IMR-90 (cell line): ENCODE measurements at regions not wholly inside any gene's neighbourhood (a gene's known extent, or its start where the extent isn't known, plus 50 kb on each side); places are given as distances from the start of the nearest gene placed in this dataset.

Experiments
- ATAC-seq: fragments of 200-7000 bp; cut with Tn5 transposase; 2 replicates; pipeline ENCODE4 v1.9.1; 2020; ENCODE audit warnings: low read depth, mild to moderate bottlenecking, moderate library complexity
- BruUV-seq: library from RNA; stranded (reverse); fragments of 400-500 nt; replicated peaks from 2 replicates; lab custom pipeline; 2021; lab: Mats Ljungman, UMichigan
- CTCF ChIA-PET: fragments of 300-600 bp; formaldehyde crosslinking; extraction: SDS; loops from one replicate; lab custom pipeline; 2021; ENCODE audit warnings: antibody characterized with exemption; lab: Yijun Ruan, JAX
- POLR2A ChIA-PET: fragments of 300-600 bp; sonication (Branson Sonifier 250); formaldehyde crosslinking; loops from one replicate; lab custom pipeline; 2022; ENCODE audit warnings: antibody characterized with exemption; ENCODE audit not compliant: unreplicated experiment; lab: Charles Lee
- DNase-seq: peaks from one replicate; pipeline ENCODE4 v3.0.0; 2013
- H2AFZ ChIP-seq: replicated peaks from 2 replicates; pipeline ENCODE3; 2013; ENCODE audit warnings: low read length, mild to moderate bottlenecking; ENCODE audit not compliant: poor library complexity
- H2AK5ac ChIP-seq: 2 replicates; pipeline ENCODE4 v1.6.1; 2013; ENCODE audit warnings: low read depth, low read length, inconsistent platforms
- H2AK9ac ChIP-seq: replicated peaks from 2 replicates; pipeline ENCODE3; 2013; ENCODE audit warnings: mild to moderate bottlenecking, low read depth, low read length, moderate library complexity; ENCODE audit not compliant: poor library complexity
- H2BK120ac ChIP-seq: 2 replicates; pipeline ENCODE4 v1.6.1; 2013; ENCODE audit warnings: low read depth, low read length, inconsistent platforms
- H2BK15ac ChIP-seq: 3 replicates; pipeline ENCODE4 v1.6.1; 2013; ENCODE audit warnings: low read depth, low read length, inconsistent platforms
- H2BK20ac ChIP-seq: 2 replicates; pipeline ENCODE4 v1.6.1; 2013; ENCODE audit warnings: low read depth, mild to moderate bottlenecking, inconsistent platforms, low read length, moderate library complexity
- H2BK5ac ChIP-seq: 2 replicates; pipeline ENCODE4 v1.6.1; 2013; ENCODE audit warnings: mild to moderate bottlenecking, low read depth, low read length, inconsistent platforms; ENCODE audit not compliant: poor library complexity, severe bottlenecking
- H3K14ac ChIP-seq: replicated peaks from 2 replicates; pipeline ENCODE4 v1.6.1; 2013; ENCODE audit warnings: low read depth, low read length, inconsistent platforms
- H3K18ac ChIP-seq: 2 replicates; pipeline ENCODE4 v1.6.1; 2013; ENCODE audit warnings: low read depth, low read length, control low read depth
- H3K23ac ChIP-seq: 2 replicates; pipeline ENCODE4 v1.6.1; 2013; ENCODE audit warnings: low read depth, low read length, inconsistent platforms
- H3K27ac ChIP-seq: 2 replicates; pipeline ENCODE4 v1.5.1; 2013; ENCODE audit warnings: mild to moderate bottlenecking, control low read depth, low read length; ENCODE audit not compliant: insufficient read depth
- H3K27me3 ChIP-seq: 2 replicates; pipeline ENCODE4 v1.6.1; 2013; ENCODE audit warnings: low read length; ENCODE audit not compliant: control insufficient read depth, insufficient read depth
- H3K36me3 ChIP-seq: 2 replicates; pipeline ENCODE4 v1.6.1; 2013; ENCODE audit warnings: low read length, mixed read lengths; ENCODE audit not compliant: control insufficient read depth, insufficient read depth
- H3K4ac ChIP-seq: 2 replicates; pipeline ENCODE4 v1.6.1; 2013; ENCODE audit warnings: low read depth, low read length, inconsistent platforms
- H3K4me1 ChIP-seq: 2 replicates; pipeline ENCODE4 v1.6.1; 2013; ENCODE audit warnings: low read length, mixed read lengths; ENCODE audit not compliant: control insufficient read depth, insufficient read depth
- H3K4me2 ChIP-seq: 2 replicates; pipeline ENCODE4 v1.6.1; 2013; ENCODE audit warnings: low read depth, mild to moderate bottlenecking, control low read depth, low read length, moderate library complexity
- H3K4me3 ChIP-seq: 2 replicates; pipeline ENCODE4 v1.5.1; 2013; ENCODE audit warnings: low read depth, mild to moderate bottlenecking, control low read depth, low read length, moderate library complexity; ENCODE audit not compliant: insufficient read depth
- H3K56ac ChIP-seq: 2 replicates; pipeline ENCODE4 v1.6.1; 2013; ENCODE audit warnings: low read length, inconsistent platforms; ENCODE audit not compliant: insufficient read depth; ENCODE audit errors: extremely low read depth
- H3K79me1 ChIP-seq, 2 experiments: 2 replicates each; pipeline ENCODE4 v1.6.1; 2013; ENCODE audit warnings: low read length in 2 of 2, inconsistent platforms in 1 of 2, low read depth in 1 of 2
- H3K9ac ChIP-seq: 2 replicates; pipeline ENCODE4 v1.6.1; 2013; ENCODE audit warnings: low read depth, low read length, control low read depth
- H3K9me1 ChIP-seq: 2 replicates; pipeline ENCODE4 v1.6.1; 2013; ENCODE audit warnings: low read length, inconsistent platforms; ENCODE audit not compliant: insufficient read depth
- H3K9me3 ChIP-seq: 2 replicates; pipeline ENCODE4 v1.6.1; 2013; ENCODE audit warnings: low read length; ENCODE audit not compliant: control insufficient read depth, insufficient read depth
- H4K20me1 ChIP-seq: 2 replicates; pipeline ENCODE4 v1.6.1; 2013; ENCODE audit warnings: low read length, inconsistent platforms; ENCODE audit not compliant: insufficient read depth
- H4K5ac ChIP-seq: 2 replicates; pipeline ENCODE4 v1.6.1; 2013; ENCODE audit warnings: mild to moderate bottlenecking, low read depth, low read length, control low read depth
- H4K8ac ChIP-seq, 2 experiments: 2 replicates each; pipeline ENCODE4 v1.6.1; 2013; ENCODE audit warnings: low read depth in 2 of 2, low read length in 2 of 2, control low read depth in 1 of 2, inconsistent platforms in 1 of 2
- H4K91ac ChIP-seq: 2 replicates; pipeline ENCODE4 v1.6.1; 2013; ENCODE audit warnings: low read depth, low read length, inconsistent platforms; ENCODE audit not compliant: insufficient read depth
- BHLHE40 ChIP-seq: fragments of 150-350 bp; IDR thresholded peaks from 2 replicates; pipeline ENCODE4 v1.6.1; 2016; ENCODE audit warnings: mild to moderate bottlenecking, low read depth, low read length
- CEBPB ChIP-seq: IDR thresholded peaks from 2 replicates; pipeline ENCODE4 v1.6.1; 2012; ENCODE audit warnings: low read depth, low read length, improper control_type of control experiment
- MAFK ChIP-seq: IDR thresholded peaks from 2 replicates; pipeline ENCODE4 v1.6.1; 2012; ENCODE audit warnings: low read depth, low read length, improper control_type of control experiment
- MXI1 ChIP-seq: IDR thresholded peaks from 2 replicates; pipeline ENCODE4 v1.6.1; 2012; ENCODE audit warnings: low read depth, mild to moderate bottlenecking, low read length, moderate library complexity, borderline replicate concordance
- NFE2L2 ChIP-seq: fragments of 150-350 bp; IDR thresholded peaks from 2 replicates; pipeline ENCODE4 v1.6.1; 2016; ENCODE audit warnings: low read depth, mild to moderate bottlenecking, low read length
- RAD21 ChIP-seq: IDR thresholded peaks from 2 replicates; pipeline ENCODE4 v1.6.1; 2012; ENCODE audit warnings: low read length, improper control_type of control experiment
- SMC3 ChIP-seq: fragments of 150-350 bp; IDR thresholded peaks from 2 replicates; pipeline ENCODE4 v1.6.1; 2016; ENCODE audit warnings: low read depth, mild to moderate bottlenecking, antibody characterized with exemption, low read length, moderate library complexity
- WGBS, 2 experiments: methylation state at CpG; one replicate each; pipeline versions ENCODE4 v1.1.5 to v1.1.7; 2013; ENCODE audit warnings: missing lambda C conversion rate in 2 of 2; ENCODE audit not compliant: insufficient read length in 1 of 2; ENCODE audit errors: extremely low coverage in 2 of 2; 5-methylcytosine and 5-hydroxymethylcytosine counted together
- dilution Hi-C: fragments of 300-500 bp; cut with HindIII; formaldehyde crosslinking; loops from one replicate; pipeline ENCODE4 v1.14.3; 2018; ENCODE audit warnings: low sequenced_read_pairs; ENCODE audit not compliant: unreplicated experiment
- in situ Hi-C: fragments of 300-500 bp; cut with MboI; formaldehyde crosslinking; loops from 3 replicates; pipeline ENCODE4 v1.14.3; 2019; ENCODE audit warnings: low sequenced_read_pairs, inconsistent platforms, mixed read lengths
- intact Hi-C: fragments of 100-400 bp; cut with micrococcal nuclease; formaldehyde crosslinking; loops from 2 replicates; pipeline ENCODE4 v1.10.0; 2022

- 40% methylated on average over 2 of the region's 9 CpGs; no CpG with 5 or more reads in 1 of the 2 experiments for WGBS, 2 experiments
- H2BK5ac ChIP-seq = no peak overlapping the region
- H3K4me2 ChIP-seq = no peak overlapping the region
- H3K18ac ChIP-seq = no peak overlapping the region
- H3K4me3 ChIP-seq = no peak overlapping the region
- no peak for TF ChIP-seq CEBPB
- no peak for TF ChIP-seq NFE2L2
- no peak for TF ChIP-seq MAFK
- no peak for TF ChIP-seq RAD21
- TF ChIP-seq BHLHE40 = no peak
- no peak for TF ChIP-seq MXI1
- TF ChIP-seq SMC3 = no peak
- H3K9ac ChIP-seq = no peak overlapping the region
- H2AFZ ChIP-seq = no peak overlapping the region
- H4K91ac ChIP-seq = no peak overlapping the region
- no peak overlapping the region for H2BK20ac ChIP-seq
- H3K4ac ChIP-seq = no peak overlapping the region
- H3K9me3 ChIP-seq = peaks cover 3% of the 10 kb centered on the region; the same call in 1 of the 2 replicates
- no peak overlapping the region for H3K56ac ChIP-seq
- no peak overlapping the region for H2AK5ac ChIP-seq
- H3K79me1 ChIP-seq = no peaks in the 10 kb centered on the region
- no peaks in the 10 kb centered on the region for H3K27me3 ChIP-seq
- no peak for ATAC-seq
- in situ Hi-C loops = no loop called here
- H4K5ac ChIP-seq = no peak overlapping the region
- no peaks in the 10 kb centered on the region for H3K4me1 ChIP-seq
- no peak overlapping the region for H3K27ac ChIP-seq
- no peak for DNase-seq
- ChIA-PET POLR2A (no interaction called here), CTCF (no interaction called here)
- intact Hi-C loops = loop anchor here (5.0 kb wide), 1 partner anchor 264 kb away; no protein-coding TSS in a partner anchor
- dilution Hi-C loops = no loop called here
- no peaks in the 10 kb centered on the region for H3K9me1 ChIP-seq
- no peak overlapping the region for H4K8ac ChIP-seq
- H4K20me1 ChIP-seq = no peaks in the 10 kb centered on the region; the same call in 1 of the 2 replicates
- no peak overlapping the region for H2BK15ac ChIP-seq
- no peak overlapping the region for H2AK9ac ChIP-seq
- no peak overlapping the region for H3K14ac ChIP-seq
- H3K36me3 ChIP-seq = peaks cover 4% of the 10 kb centered on the region
- H3K23ac ChIP-seq = no peak overlapping the region
- BruUV-seq = no TSS peak
- H2BK120ac ChIP-seq = no peak overlapping the region
Measured at GRCh38 chr11:70818351-70818750, 420.0 kb downstream of the CTTN start.
